ENCODE measurements at regions not wholly inside any gene's neighbourhood (a gene's known extent, or its start where the extent isn't known, plus 50 kb on each side); places are given as distances from the start of the nearest gene placed in this dataset.
"Not testable (repeated sequence)": the region's sequence is repeated elsewhere in the genome, so short reads cannot be mapped to it uniquely, and the experiment has no call there.

GRCh38 chr2:129402076-129402475 is 577.4 kb upstream of the RAB6C start:
- no peak overlapping the region for H3K4me3 ChIP-seq (ENCODE audit: low read depth, low read length)

GRCh38 chr2:129404000-129404685 is 575.3 kb upstream of the RAB6C start:
- no peak overlapping the region for H3K4me3 ChIP-seq (ENCODE audit: low read depth, low read length)

- no peak overlapping the region for H3K4me3 ChIP-seq (ENCODE audit: low read depth, low read length)
Measured at GRCh38 chr2:129408570-129408969, 570.9 kb upstream of the RAB6C start.

GRCh38 chr2:129417041-129417440 is 562.4 kb upstream of the RAB6C start:
- not testable (repeated sequence) for H3K4me3 ChIP-seq (ENCODE audit: low read depth, low read length)

- no peak overlapping the region for H3K4me3 ChIP-seq (ENCODE audit: low read depth, low read length)
Measured at GRCh38 chr2:129422028-129422427, 557.4 kb upstream of the RAB6C start.

- H3K4me3 ChIP-seq (ENCODE audit: low read depth, low read length), result no peak overlapping the region
Measured at GRCh38 chr2:129428086-129428660, 551.3 kb upstream of the RAB6C start.

- no peak overlapping the region for H3K4me3 ChIP-seq (ENCODE audit: low read depth, low read length)
Measured at GRCh38 chr2:129430911-129431310, 548.6 kb upstream of the RAB6C start.

GRCh38 chr2:129431881-129432280 is 547.6 kb upstream of the RAB6C start:
- H3K4me3 ChIP-seq (ENCODE audit: low read depth, low read length), result no peak overlapping the region

- no peak overlapping the region for H3K4me3 ChIP-seq (ENCODE audit: low read depth, low read length)
Measured at GRCh38 chr2:129436809-129437208, 542.7 kb upstream of the RAB6C start.

GRCh38 chr2:129437725-129438124 is 541.7 kb upstream of the RAB6C start:
- no peak overlapping the region for H3K4me3 ChIP-seq (ENCODE audit: low read depth, low read length)

- no peak overlapping the region for H3K4me3 ChIP-seq (ENCODE audit: low read depth, low read length)
Measured at GRCh38 chr2:129438501-129439057, 540.9 kb upstream of the RAB6C start.

GRCh38 chr2:129439406-129440302 is 539.8 kb upstream of the RAB6C start:
- H3K4me3 ChIP-seq (ENCODE audit: low read depth, low read length), result no peak overlapping the region

- H3K4me3 ChIP-seq (ENCODE audit: low read depth, low read length), result no peak overlapping the region
Measured at GRCh38 chr2:129441610-129442009, 537.9 kb upstream of the RAB6C start.

- H3K4me3 ChIP-seq (ENCODE audit: low read depth, low read length), result no peak overlapping the region
Measured at GRCh38 chr2:129443235-129443864, 536.1 kb upstream of the RAB6C start.

GRCh38 chr2:129443865-129444739 is 535.4 kb upstream of the RAB6C start:
- H3K4me3 ChIP-seq (ENCODE audit: low read depth, low read length), result no peak overlapping the region

GRCh38 chr2:129444751-129445150 is 534.7 kb upstream of the RAB6C start:
- H3K4me3 ChIP-seq (ENCODE audit: low read depth, low read length), result no peak overlapping the region

GRCh38 chr2:129456691-129457090 is 522.8 kb upstream of the RAB6C start:
- H3K4me3 ChIP-seq (ENCODE audit: low read depth, low read length), result no peak overlapping the region

GRCh38 chr2:129457277-129457818 is 522.1 kb upstream of the RAB6C start:
- no peak overlapping the region for H3K4me3 ChIP-seq (ENCODE audit: low read depth, low read length)

GRCh38 chr2:129458006-129458405 is 521.5 kb upstream of the RAB6C start:
- H3K4me3 ChIP-seq (ENCODE audit: low read depth, low read length), result no peak overlapping the region

- no peak overlapping the region for H3K4me3 ChIP-seq (ENCODE audit: low read depth, low read length)
Measured at GRCh38 chr2:129458436-129458835, 521.0 kb upstream of the RAB6C start.

Measured in iPS-11a (cell line).